ENCODE measurements at regions not wholly inside any gene's neighbourhood (a gene's known extent, or its start where the extent isn't known, plus 50 kb on each side); places are given as distances from the start of the nearest gene placed in this dataset.

- TF ChIP-seq CTCF (conservative IDR thresholded peaks at IDR 0.05; ENCODE audit: low read depth, low read length) (no peak), SMC3 (IDR thresholded peaks at IDR 0.05; ENCODE audit: low read depth, low read length) (no peak), RAD21 (IDR thresholded peaks at IDR 0.05; ENCODE audit: low read length) (no peak), MAZ (IDR thresholded peaks at IDR 0.05; ENCODE audit: borderline replicate concordance, low read depth, low read length) (no peak), POLR2A (IDR thresholded peaks at IDR 0.05; ENCODE audit: low read depth, low read length) (no peak), CEBPB (IDR thresholded peaks at IDR 0.05; ENCODE audit: low read depth, low read length) (no peak), USF2 (IDR thresholded peaks at IDR 0.05; ENCODE audit: low read depth, low read length) (no peak), CHD1 (IDR thresholded peaks at IDR 0.05; ENCODE audit: low read depth, low read length) (no peak), MAFK (IDR thresholded peaks at IDR 0.05; ENCODE audit: low read depth, low read length) (no peak), BHLHE40 (IDR thresholded peaks at IDR 0.05; ENCODE audit: low read depth, low read length) (no peak)
Observed at GRCh38 chr7:110296321-110296720, 794.6 kb upstream of the LRRN3 start.
